Mammary epithelial cell (primary cell): ENCODE measurements at regions not wholly inside any gene's neighbourhood (a gene's known extent, or its start where the extent isn't known, plus 50 kb on each side); places are given as distances from the start of the nearest gene placed in this dataset.

Experiments
- CTCF ChIP-seq, 2 donors: IDR thresholded peaks in 1 of 2; conservative IDR thresholded peaks in 1 of 2; 2 replicates each; pipeline ENCODE4 v1.5.1; 2011 to 2012; ENCODE audit warnings: inconsistent platforms in 2 of 2, low read length in 2 of 2, mild to moderate bottlenecking in 2 of 2, control low read depth in 1 of 2, low read depth in 1 of 2; ENCODE audit not compliant: insufficient read depth in 1 of 2; ENCODE audit errors: extremely low read depth in 1 of 2
- EZH2 ChIP-seq: IDR thresholded peaks from 2 replicates; pipeline ENCODE4 v1.6.1; 2012; ENCODE audit warnings: low read length, inconsistent platforms, borderline replicate concordance

- TF ChIP-seq CTCF (conservative IDR thresholded peaks at IDR 0.05 in 1 of 2, IDR thresholded peaks at IDR 0.05 in 1 of 2; ENCODE audit: extremely low read depth in 1 of 2, insufficient read depth in 1 of 2, low read depth in 1 of 2, low read length in 2 of 2) (no peak), EZH2 (no peak)
Measured at GRCh38 chr14:100638211-100638855, 51.1 kb upstream of the BEGAIN start.
